ENCODE measurements at regions not wholly inside any gene's neighbourhood (a gene's known extent, or its start where the extent isn't known, plus 50 kb on each side); places are given as distances from the start of the nearest gene placed in this dataset.

- no peaks in the 10 kb centered on the region for H3K9me3 ChIP-seq (ENCODE audit: control insufficient read depth, low read length, poor library complexity, severe bottlenecking)
- Mint-ChIP-seq H3K4me1 (no peaks in the 10 kb centered on the region), H3K27me3 (peaks cover 9% of the 10 kb centered on the region), H3K36me3 (ENCODE audit: low read depth) (peaks cover 2% of the 10 kb centered on the region), H3K27ac (no peak overlapping the region), H3K4me3 (no peak overlapping the region)
- DNase-seq (no peak), ATAC-seq (no peak)
Observed at GRCh38 chr6:44615621-44616020, 228.1 kb downstream of the CDC5L start.

- H3K4me3 Mint-ChIP-seq, result no peak overlapping the region
- no peaks in the 10 kb centered on the region for H3K4me1 Mint-ChIP-seq
- peaks cover 2% of the 10 kb centered on the region for H3K36me3 Mint-ChIP-seq (ENCODE audit: low read depth)
- no peak for DNase-seq
- H3K27me3 Mint-ChIP-seq, result peaks cover 15% of the 10 kb centered on the region
- no peaks in the 10 kb centered on the region for H3K9me3 ChIP-seq (ENCODE audit: control insufficient read depth, low read length, poor library complexity, severe bottlenecking)
- no peak overlapping the region for H3K27ac Mint-ChIP-seq
- ATAC-seq, result no peak
Observed at GRCh38 chr6:44617416-44617815, 229.9 kb downstream of the CDC5L start.

- DNase-seq (no peak), ATAC-seq (no peak)
- H3K36me3 Mint-ChIP-seq (ENCODE audit: low read depth), result peaks cover 2% of the 10 kb centered on the region
- H3K27me3 Mint-ChIP-seq, result peaks cover 15% of the 10 kb centered on the region
- no peaks in the 10 kb centered on the region for H3K9me3 ChIP-seq (ENCODE audit: control insufficient read depth, low read length, poor library complexity, severe bottlenecking)
- no peak overlapping the region for H3K4me3 Mint-ChIP-seq
- H3K27ac Mint-ChIP-seq, result no peak overlapping the region
- H3K4me1 Mint-ChIP-seq, result no peaks in the 10 kb centered on the region
Observed at GRCh38 chr6:44618371-44618770, 230.9 kb downstream of the CDC5L start.

GRCh38 chr6:44620922-44621321, 233.4 kb downstream of the CDC5L start:
- H3K4me1 Mint-ChIP-seq, result peaks cover 4% of the 10 kb centered on the region
- no peak overlapping the region for H3K4me3 Mint-ChIP-seq
- DNase-seq (no peak), ATAC-seq (no peak)
- H3K27ac Mint-ChIP-seq, result no peak overlapping the region
- H3K27me3 Mint-ChIP-seq, result peaks cover 15% of the 10 kb centered on the region
- H3K9me3 ChIP-seq (ENCODE audit: control insufficient read depth, low read length, poor library complexity, severe bottlenecking), result no peaks in the 10 kb centered on the region
- H3K36me3 Mint-ChIP-seq (ENCODE audit: low read depth), result peaks cover 2% of the 10 kb centered on the region

GRCh38 chr6:44621846-44622245, 234.3 kb downstream of the CDC5L start:
- Mint-ChIP-seq H3K4me3 (no peak overlapping the region), H3K36me3 (ENCODE audit: low read depth) (peaks cover 2% of the 10 kb centered on the region), H3K27me3 (peaks cover 15% of the 10 kb centered on the region), H3K4me1 (peaks cover 8% of the 10 kb centered on the region), H3K27ac (no peak overlapping the region)
- DNase-seq (no peak), ATAC-seq (no peak)
- H3K9me3 ChIP-seq (ENCODE audit: control insufficient read depth, low read length, poor library complexity, severe bottlenecking), result no peaks in the 10 kb centered on the region

GRCh38 chr6:44622555-44622954, 235.0 kb downstream of the CDC5L start:
- Mint-ChIP-seq H3K27me3 (peaks cover 12% of the 10 kb centered on the region), H3K27ac (no peak overlapping the region), H3K4me3 (no peak overlapping the region), H3K36me3 (ENCODE audit: low read depth) (peaks cover 2% of the 10 kb centered on the region), H3K4me1 (peaks cover 8% of the 10 kb centered on the region)
- DNase-seq (no peak), ATAC-seq (no peak)
- H3K9me3 ChIP-seq (ENCODE audit: control insufficient read depth, low read length, poor library complexity, severe bottlenecking), result no peaks in the 10 kb centered on the region

- H3K36me3 Mint-ChIP-seq (ENCODE audit: low read depth), result peaks cover 2% of the 10 kb centered on the region
- peaks cover 11% of the 10 kb centered on the region for H3K27me3 Mint-ChIP-seq
- H3K27ac Mint-ChIP-seq, result no peak overlapping the region
- H3K4me1 Mint-ChIP-seq, result peaks cover 8% of the 10 kb centered on the region
- no peaks in the 10 kb centered on the region for H3K9me3 ChIP-seq (ENCODE audit: control insufficient read depth, low read length, poor library complexity, severe bottlenecking)
- ATAC-seq (no peak), DNase-seq (no peak)
- no peak overlapping the region for H3K4me3 Mint-ChIP-seq
Observed at GRCh38 chr6:44622956-44623355, 235.4 kb downstream of the CDC5L start.

- Mint-ChIP-seq H3K27ac (no peak overlapping the region), H3K36me3 (ENCODE audit: low read depth) (no peaks in the 10 kb centered on the region), H3K4me1 (peaks cover 8% of the 10 kb centered on the region), H3K27me3 (peaks cover 7% of the 10 kb centered on the region), H3K4me3 (no peak overlapping the region)
- ATAC-seq (no peak), DNase-seq (no peak)
- H3K9me3 ChIP-seq (ENCODE audit: control insufficient read depth, low read length, poor library complexity, severe bottlenecking), result no peaks in the 10 kb centered on the region
Observed at GRCh38 chr6:44624226-44624625, 236.7 kb downstream of the CDC5L start.

- DNase-seq, result no peak
- no peak for ATAC-seq
- H3K27me3 Mint-ChIP-seq, result peaks cover 7% of the 10 kb centered on the region
- H3K9me3 ChIP-seq (ENCODE audit: control insufficient read depth, low read length, poor library complexity, severe bottlenecking), result no peaks in the 10 kb centered on the region
- H3K4me3 Mint-ChIP-seq, result no peak overlapping the region
- H3K4me1 Mint-ChIP-seq, result peaks cover 12% of the 10 kb centered on the region
- H3K36me3 Mint-ChIP-seq (ENCODE audit: low read depth), result no peaks in the 10 kb centered on the region
- H3K27ac Mint-ChIP-seq, result no peak overlapping the region
Observed at GRCh38 chr6:44624936-44625573, 237.5 kb downstream of the CDC5L start.

- no peak for DNase-seq
- ATAC-seq, result no peak
- Mint-ChIP-seq H3K36me3 (ENCODE audit: low read depth) (no peaks in the 10 kb centered on the region), H3K4me3 (no peak overlapping the region), H3K27ac (no peak overlapping the region), H3K4me1 (peaks cover 18% of the 10 kb centered on the region), H3K27me3 (peaks cover 10% of the 10 kb centered on the region)
- no peaks in the 10 kb centered on the region for H3K9me3 ChIP-seq (ENCODE audit: control insufficient read depth, low read length, poor library complexity, severe bottlenecking)
Observed at GRCh38 chr6:44625996-44626395, 238.5 kb downstream of the CDC5L start.

- ATAC-seq (no peak), DNase-seq (no peak)
- Mint-ChIP-seq H3K36me3 (ENCODE audit: low read depth) (no peaks in the 10 kb centered on the region), H3K27me3 (peaks cover 9% of the 10 kb centered on the region), H3K4me3 (no peak overlapping the region), H3K4me1 (peaks cover 20% of the 10 kb centered on the region), H3K27ac (no peak overlapping the region)
- H3K9me3 ChIP-seq (ENCODE audit: control insufficient read depth, low read length, poor library complexity, severe bottlenecking), result no peaks in the 10 kb centered on the region
Observed at GRCh38 chr6:44626616-44627015, 239.1 kb downstream of the CDC5L start.

GRCh38 chr6:44627091-44627882, 239.8 kb downstream of the CDC5L start:
- Mint-ChIP-seq H3K27ac (no peak overlapping the region), H3K36me3 (ENCODE audit: low read depth) (no peaks in the 10 kb centered on the region), H3K4me1 (peaks cover 20% of the 10 kb centered on the region), H3K4me3 (no peak overlapping the region), H3K27me3 (peaks cover 9% of the 10 kb centered on the region)
- H3K9me3 ChIP-seq (ENCODE audit: control insufficient read depth, low read length, poor library complexity, severe bottlenecking), result no peaks in the 10 kb centered on the region
- DNase-seq, result no peak
- no peak for ATAC-seq

- H3K36me3 Mint-ChIP-seq (ENCODE audit: low read depth), result no peaks in the 10 kb centered on the region
- no peak for ATAC-seq
- DNase-seq, result no peak
- no peak overlapping the region for H3K4me3 Mint-ChIP-seq
- H3K27ac Mint-ChIP-seq, result no peak overlapping the region
- H3K9me3 ChIP-seq (ENCODE audit: control insufficient read depth, low read length, poor library complexity, severe bottlenecking), result no peaks in the 10 kb centered on the region
- peaks cover 9% of the 10 kb centered on the region for H3K27me3 Mint-ChIP-seq
- peaks cover 20% of the 10 kb centered on the region for H3K4me1 Mint-ChIP-seq
Observed at GRCh38 chr6:44627883-44628271, 240.4 kb downstream of the CDC5L start.

- ATAC-seq (no peak), DNase-seq (no peak)
- peaks cover 9% of the 10 kb centered on the region for H3K27me3 Mint-ChIP-seq
- H3K4me3 Mint-ChIP-seq, result no peak overlapping the region
- H3K27ac Mint-ChIP-seq, result no peak overlapping the region
- peaks cover 20% of the 10 kb centered on the region for H3K4me1 Mint-ChIP-seq
- H3K36me3 Mint-ChIP-seq (ENCODE audit: low read depth), result no peaks in the 10 kb centered on the region
- no peaks in the 10 kb centered on the region for H3K9me3 ChIP-seq (ENCODE audit: control insufficient read depth, low read length, poor library complexity, severe bottlenecking)
Observed at GRCh38 chr6:44628347-44628746, 240.8 kb downstream of the CDC5L start.

Data from T-helper 17 cell (primary cell).